ENCODE measurements at regions not wholly inside any gene's neighbourhood (a gene's known extent, or its start where the extent isn't known, plus 50 kb on each side); places are given as distances from the start of the nearest gene placed in this dataset.

DNA sequence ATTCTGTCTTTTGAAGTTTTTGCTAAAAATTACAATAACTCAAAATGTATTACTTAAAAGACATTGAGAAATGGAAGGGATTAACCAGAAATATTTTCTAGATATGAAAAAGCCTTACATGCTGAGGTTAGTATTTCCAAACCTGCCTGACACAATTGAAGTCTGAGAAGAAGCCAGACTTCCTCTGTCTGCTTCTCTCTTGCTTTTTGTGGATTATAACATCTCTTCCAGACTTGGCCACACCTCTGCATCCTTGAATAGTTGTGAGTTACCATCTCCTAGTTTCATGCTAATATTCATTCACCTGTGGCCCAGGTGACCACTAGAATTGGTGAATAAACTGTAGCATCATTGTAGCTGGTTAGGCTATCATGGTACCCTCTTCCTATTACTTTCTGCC is 497.6 kb downstream of the SLC16A7 start:
- H3K27me3 ChIP-seq, result no peaks in the 10 kb centered on the region
- no peak overlapping the region for H3K27ac ChIP-seq
- TF ChIP-seq, protein P1, sequence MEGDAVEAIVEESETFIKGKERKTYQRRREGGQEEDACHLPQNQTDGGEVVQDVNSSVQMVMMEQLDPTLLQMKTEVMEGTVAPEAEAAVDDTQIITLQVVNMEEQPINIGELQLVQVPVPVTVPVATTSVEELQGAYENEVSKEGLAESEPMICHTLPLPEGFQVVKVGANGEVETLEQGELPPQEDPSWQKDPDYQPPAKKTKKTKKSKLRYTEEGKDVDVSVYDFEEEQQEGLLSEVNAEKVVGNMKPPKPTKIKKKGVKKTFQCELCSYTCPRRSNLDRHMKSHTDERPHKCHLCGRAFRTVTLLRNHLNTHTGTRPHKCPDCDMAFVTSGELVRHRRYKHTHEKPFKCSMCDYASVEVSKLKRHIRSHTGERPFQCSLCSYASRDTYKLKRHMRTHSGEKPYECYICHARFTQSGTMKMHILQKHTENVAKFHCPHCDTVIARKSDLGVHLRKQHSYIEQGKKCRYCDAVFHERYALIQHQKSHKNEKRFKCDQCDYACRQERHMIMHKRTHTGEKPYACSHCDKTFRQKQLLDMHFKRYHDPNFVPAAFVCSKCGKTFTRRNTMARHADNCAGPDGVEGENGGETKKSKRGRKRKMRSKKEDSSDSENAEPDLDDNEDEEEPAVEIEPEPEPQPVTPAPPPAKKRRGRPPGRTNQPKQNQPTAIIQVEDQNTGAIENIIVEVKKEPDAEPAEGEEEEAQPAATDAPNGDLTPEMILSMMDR (IDR thresholded peaks at IDR 0.05), result no peak
- H3K36me3 ChIP-seq, result no peaks in the 10 kb centered on the region
- H3K4me1 ChIP-seq (ENCODE audit: control insufficient read depth in 1 of 2, insufficient read depth in 1 of 2, low read depth in 1 of 2, low read length in 1 of 2), result no peaks in the 10 kb centered on the region
- no peaks in the 10 kb centered on the region for H3K9me3 ChIP-seq
- no peak overlapping the region for H3K4me3 ChIP-seq (ENCODE audit: low read depth in 1 of 2, low read length in 1 of 2)

DNA sequence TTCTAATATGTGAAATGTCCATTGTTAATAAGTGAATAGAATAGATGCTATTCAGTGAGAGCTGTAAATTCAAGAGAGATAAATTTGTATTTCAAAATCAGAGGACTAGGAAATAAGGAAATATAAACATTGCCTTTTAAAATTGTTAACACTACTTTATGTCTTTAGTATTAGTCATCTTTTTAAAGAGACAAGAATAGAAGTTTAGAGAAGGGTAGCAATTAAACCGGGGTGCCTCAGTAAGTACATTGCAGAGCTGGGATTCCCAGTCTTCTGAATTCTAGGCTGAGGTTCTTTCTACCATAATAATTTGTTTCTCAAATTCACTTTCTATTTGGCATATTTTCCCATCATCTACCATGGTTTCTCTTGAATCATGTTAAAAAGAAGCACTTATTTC is 498.6 kb downstream of the SLC16A7 start:
- TF ChIP-seq, protein P1 (IDR thresholded peaks at IDR 0.05), result no peak
- no peaks in the 10 kb centered on the region for H3K9me3 ChIP-seq
- H3K27ac ChIP-seq, result no peak overlapping the region
- H3K36me3 ChIP-seq, result no peaks in the 10 kb centered on the region
- H3K4me1 ChIP-seq (ENCODE audit: control insufficient read depth in 1 of 2, insufficient read depth in 1 of 2, low read depth in 1 of 2, low read length in 1 of 2), result no peaks in the 10 kb centered on the region
- no peak overlapping the region for H3K4me3 ChIP-seq (ENCODE audit: low read depth in 1 of 2, low read length in 1 of 2)
- H3K27me3 ChIP-seq, result no peaks in the 10 kb centered on the region

DNA sequence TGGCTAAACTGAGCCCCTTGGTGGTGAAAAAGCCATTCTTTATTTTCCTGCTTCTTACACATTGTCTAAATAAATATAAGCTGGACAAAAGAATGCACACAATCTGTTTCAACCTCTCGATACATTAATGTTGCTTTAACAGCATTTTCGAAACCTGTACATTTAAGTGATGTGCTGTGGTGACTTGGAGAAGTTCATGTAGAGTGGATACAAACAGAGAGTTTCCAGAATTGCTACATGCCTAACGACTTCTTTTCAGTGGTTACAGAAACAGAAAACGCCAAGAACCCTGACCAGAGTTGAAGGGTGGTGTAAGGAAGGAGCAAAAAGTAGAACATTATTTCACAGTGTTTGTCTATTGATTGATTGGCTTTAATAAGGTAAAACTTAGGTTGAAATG is 500.9 kb downstream of the SLC16A7 start:
- Histone ChIP-seq H3K9me3 (no peaks in the 10 kb centered on the region), H3K27ac (no peak overlapping the region), H3K27me3 (no peaks in the 10 kb centered on the region), H3K4me1 (ENCODE audit: control insufficient read depth in 1 of 2, insufficient read depth in 1 of 2, low read depth in 1 of 2, low read length in 1 of 2) (no peaks in the 10 kb centered on the region), H3K36me3 (no peaks in the 10 kb centered on the region), H3K4me3 (ENCODE audit: low read depth in 1 of 2, low read length in 1 of 2) (no peak overlapping the region)
- TF ChIP-seq, protein P1 (IDR thresholded peaks at IDR 0.05), result no peak

DNA sequence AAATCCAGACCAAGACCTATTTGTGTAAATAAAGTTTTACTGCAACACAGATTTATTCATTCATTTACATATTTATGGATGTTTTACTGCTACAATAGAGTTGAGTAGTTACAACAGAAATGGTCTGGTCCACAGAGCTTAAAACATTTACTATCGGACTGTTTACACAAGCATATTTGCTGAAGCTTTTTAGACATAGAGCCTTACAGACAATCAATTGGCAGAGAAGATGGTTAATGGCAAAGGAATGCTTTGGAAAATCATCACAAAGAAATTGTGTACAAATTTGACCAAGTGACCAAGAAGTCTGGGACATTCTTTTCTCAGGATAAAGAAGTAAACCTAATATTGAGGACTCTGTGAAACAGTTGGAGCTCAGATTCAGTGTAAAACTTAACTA is 504.3 kb downstream of the SLC16A7 start:
- no peaks in the 10 kb centered on the region for H3K4me1 ChIP-seq (ENCODE audit: control insufficient read depth in 1 of 2, insufficient read depth in 1 of 2, low read depth in 1 of 2, low read length in 1 of 2)
- no peak overlapping the region for H3K27ac ChIP-seq
- H3K9me3 ChIP-seq, result no peaks in the 10 kb centered on the region
- TF ChIP-seq, protein P1 (IDR thresholded peaks at IDR 0.05), result no peak
- H3K4me3 ChIP-seq (ENCODE audit: low read depth in 1 of 2, low read length in 1 of 2), result no peak overlapping the region
- no peaks in the 10 kb centered on the region for H3K36me3 ChIP-seq
- no peaks in the 10 kb centered on the region for H3K27me3 ChIP-seq

DNA sequence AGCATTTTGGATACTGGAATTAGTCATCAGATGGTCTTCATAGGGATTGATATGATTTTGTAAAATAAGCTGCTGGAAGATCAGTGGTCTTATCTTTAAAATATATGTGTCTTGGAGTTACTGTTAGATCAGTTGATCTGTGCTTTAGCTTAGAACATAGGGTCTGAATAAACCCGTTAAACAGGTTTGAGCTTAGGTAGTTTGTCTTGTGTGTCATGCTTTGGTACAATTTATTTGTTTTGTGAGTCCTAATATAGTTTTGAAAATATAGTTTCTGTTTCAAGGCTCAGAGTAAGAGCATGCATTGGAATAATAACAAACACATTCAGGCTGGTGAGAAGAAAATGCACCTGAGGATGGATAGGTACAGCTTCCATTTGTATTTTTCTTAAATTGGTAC is 505.0 kb downstream of the SLC16A7 start:
- H3K27me3 ChIP-seq, result no peaks in the 10 kb centered on the region
- no peak overlapping the region for H3K27ac ChIP-seq
- TF ChIP-seq, protein P1 (IDR thresholded peaks at IDR 0.05), result no peak
- H3K4me3 ChIP-seq (ENCODE audit: low read depth in 1 of 2, low read length in 1 of 2), result no peak overlapping the region
- H3K36me3 ChIP-seq, result no peaks in the 10 kb centered on the region
- no peaks in the 10 kb centered on the region for H3K4me1 ChIP-seq (ENCODE audit: control insufficient read depth in 1 of 2, insufficient read depth in 1 of 2, low read depth in 1 of 2, low read length in 1 of 2)
- H3K9me3 ChIP-seq, result no peaks in the 10 kb centered on the region

DNA sequence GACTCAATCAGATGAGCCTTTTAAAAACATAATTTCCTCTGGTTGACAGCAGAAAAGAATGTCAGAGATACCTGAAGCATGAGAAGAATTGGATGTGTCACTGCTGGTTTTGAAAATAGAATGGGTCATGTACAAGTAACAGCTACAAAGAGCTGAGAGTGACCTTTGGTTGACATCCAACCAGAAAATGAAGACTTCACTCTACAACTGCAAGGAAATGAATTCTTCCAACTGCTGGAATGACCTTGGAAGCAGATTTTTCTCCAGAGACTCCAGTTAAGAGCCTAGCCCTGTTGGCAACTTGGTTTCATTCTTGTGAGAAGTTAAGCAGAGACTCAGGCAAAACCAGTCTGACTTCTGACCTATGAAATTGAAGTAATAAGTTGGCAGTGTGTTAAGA is 505.9 kb downstream of the SLC16A7 start:
- Histone ChIP-seq H3K4me3 (ENCODE audit: low read depth in 1 of 2, low read length in 1 of 2) (no peak overlapping the region), H3K36me3 (no peaks in the 10 kb centered on the region), H3K27ac (no peak overlapping the region), H3K9me3 (no peaks in the 10 kb centered on the region), H3K27me3 (no peaks in the 10 kb centered on the region), H3K4me1 (ENCODE audit: control insufficient read depth in 1 of 2, insufficient read depth in 1 of 2, low read depth in 1 of 2, low read length in 1 of 2) (no peaks in the 10 kb centered on the region)
- TF ChIP-seq, protein P1 (IDR thresholded peaks at IDR 0.05), result no peak

All from neutrophil (primary cell).